ENCODE measurements at regions not wholly inside any gene's neighbourhood (a gene's known extent, or its start where the extent isn't known, plus 50 kb on each side); places are given as distances from the start of the nearest gene placed in this dataset.

- no peak overlapping the region for H3K27ac ChIP-seq
- intact Hi-C loops (cut with DNase I; ENCODE audit: low total_unique reads), result no loop called here
- WGBS, 5 donors, result 57 to 71% (median 61%) methylated on average over 4 of the region's 4 CpGs
- H3K27me3 ChIP-seq, result peaks cover 0 to 37% (median 8%) of the 10 kb centered on the region in 3 donors
- H3K36me3 ChIP-seq, result no peaks in the 10 kb centered on the region
- no peak overlapping the region for H3K4me3 ChIP-seq
- DNase-seq, result no peak
- H3K4me1 ChIP-seq, result no peaks in the 10 kb centered on the region
- TF ChIP-seq POLR2A (IDR thresholded peaks at IDR 0.05) (no peak), POLR2AphosphoS5 (IDR thresholded peaks at IDR 0.05) (no peak), EP300 (IDR thresholded peaks at IDR 0.05) (no peak)
- TF ChIP-seq, protein P1, sequence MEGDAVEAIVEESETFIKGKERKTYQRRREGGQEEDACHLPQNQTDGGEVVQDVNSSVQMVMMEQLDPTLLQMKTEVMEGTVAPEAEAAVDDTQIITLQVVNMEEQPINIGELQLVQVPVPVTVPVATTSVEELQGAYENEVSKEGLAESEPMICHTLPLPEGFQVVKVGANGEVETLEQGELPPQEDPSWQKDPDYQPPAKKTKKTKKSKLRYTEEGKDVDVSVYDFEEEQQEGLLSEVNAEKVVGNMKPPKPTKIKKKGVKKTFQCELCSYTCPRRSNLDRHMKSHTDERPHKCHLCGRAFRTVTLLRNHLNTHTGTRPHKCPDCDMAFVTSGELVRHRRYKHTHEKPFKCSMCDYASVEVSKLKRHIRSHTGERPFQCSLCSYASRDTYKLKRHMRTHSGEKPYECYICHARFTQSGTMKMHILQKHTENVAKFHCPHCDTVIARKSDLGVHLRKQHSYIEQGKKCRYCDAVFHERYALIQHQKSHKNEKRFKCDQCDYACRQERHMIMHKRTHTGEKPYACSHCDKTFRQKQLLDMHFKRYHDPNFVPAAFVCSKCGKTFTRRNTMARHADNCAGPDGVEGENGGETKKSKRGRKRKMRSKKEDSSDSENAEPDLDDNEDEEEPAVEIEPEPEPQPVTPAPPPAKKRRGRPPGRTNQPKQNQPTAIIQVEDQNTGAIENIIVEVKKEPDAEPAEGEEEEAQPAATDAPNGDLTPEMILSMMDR (IDR thresholded peaks at IDR 0.05), result no peak
- H3K9me3 ChIP-seq, result no peaks in the 10 kb centered on the region
Observed at GRCh38 chr15:77714023-77714422, 81.3 kb upstream of the LINGO1 start.

DNA sequence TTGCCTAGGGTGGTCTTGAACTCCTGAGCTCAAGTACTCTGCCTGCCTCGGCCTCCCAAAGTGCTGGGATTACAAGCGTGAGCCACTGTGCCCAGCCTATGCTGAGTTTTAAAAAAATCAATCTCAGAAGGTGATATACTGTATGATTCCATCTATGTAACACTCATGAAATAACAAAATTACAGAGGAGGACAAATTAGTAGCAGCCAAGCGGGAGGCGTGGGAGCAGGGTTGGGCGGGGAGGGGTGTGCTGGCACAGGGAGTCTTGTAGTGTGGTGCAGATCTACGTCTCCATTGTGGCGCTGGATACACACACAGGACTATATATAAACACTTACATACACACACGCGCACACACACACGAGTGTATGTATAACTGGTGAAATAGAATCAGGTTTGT, 80.6 kb upstream of the LINGO1 start:
- Histone ChIP-seq H3K27me3 (peaks cover 0 to 37% (median 8%) of the 10 kb centered on the region in 3 donors), H3K9me3 (no peaks in the 10 kb centered on the region), H3K27ac (no peak overlapping the region), H3K36me3 (no peaks in the 10 kb centered on the region), H3K4me1 (no peaks in the 10 kb centered on the region), H3K4me3 (no peak overlapping the region)
- intact Hi-C loops (cut with DNase I; ENCODE audit: low total_unique reads), result no loop called here
- TF ChIP-seq, protein P1 (IDR thresholded peaks at IDR 0.05), result no peak
- no peak for TF ChIP-seq EP300 (IDR thresholded peaks at IDR 0.05)
- no peak for TF ChIP-seq POLR2A (IDR thresholded peaks at IDR 0.05)
- TF ChIP-seq POLR2AphosphoS5 (IDR thresholded peaks at IDR 0.05), result no peak
- 80 to 86% (median 84%) methylated on average over 10 of the region's 10 CpGs for WGBS, 5 donors
- DNase-seq, result no peak

DNA sequence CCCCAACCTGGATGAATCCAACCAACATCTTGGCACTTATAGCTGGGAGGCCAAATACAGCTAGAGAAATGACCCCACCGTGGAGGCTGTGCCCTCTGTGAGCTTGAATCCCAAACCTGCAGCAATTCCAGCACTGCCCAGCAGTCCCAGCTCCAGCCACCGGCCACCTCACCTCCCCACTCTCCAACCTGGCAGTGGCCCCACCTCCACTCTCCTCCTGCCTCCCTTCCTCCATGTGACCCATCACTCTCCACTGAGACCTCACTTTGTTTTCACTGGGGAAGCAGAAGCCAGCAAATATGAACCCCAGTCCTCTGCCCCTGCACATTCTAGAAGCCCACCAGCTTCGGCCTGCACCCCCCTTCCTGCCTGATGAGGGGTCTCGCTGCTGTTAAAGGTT, 79.7 kb upstream of the LINGO1 start:
- intact Hi-C loops (cut with DNase I; ENCODE audit: low total_unique reads), result no loop called here
- Histone ChIP-seq H3K36me3 (no peaks in the 10 kb centered on the region), H3K4me3 (no peak overlapping the region), H3K9me3 (no peaks in the 10 kb centered on the region), H3K27ac (no peak overlapping the region), H3K4me1 (no peaks in the 10 kb centered on the region), H3K27me3 (peaks cover 0 to 40% (median 8%) of the 10 kb centered on the region in 3 donors)
- 31 to 51% (median 39%) methylated on average over 4 of the region's 4 CpGs for WGBS, 5 donors
- no peak for DNase-seq
- TF ChIP-seq, protein P1 (IDR thresholded peaks at IDR 0.05), result no peak

DNA sequence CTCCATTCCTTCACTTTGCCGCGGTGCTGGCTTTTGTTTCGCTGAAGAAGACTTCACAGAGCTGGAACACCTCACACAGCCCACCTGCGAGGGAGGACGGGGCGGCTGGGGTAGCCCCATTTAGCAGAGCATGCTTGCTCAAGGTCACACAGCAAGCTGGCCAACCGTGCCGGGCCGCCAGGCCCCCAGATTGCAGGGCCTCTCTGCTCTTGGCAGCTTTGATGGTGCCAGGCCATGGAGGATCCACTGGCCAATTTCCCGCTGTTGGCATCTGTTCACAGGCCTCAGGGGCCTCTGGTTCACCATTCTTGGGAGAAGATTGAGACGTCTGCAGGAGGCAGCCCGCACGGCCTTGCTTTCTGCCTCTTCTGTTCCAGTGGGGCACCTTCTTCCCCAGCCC, 77.9 kb upstream of the LINGO1 start:
- H3K4me1 ChIP-seq, result no peaks in the 10 kb centered on the region
- no peaks in the 10 kb centered on the region for H3K36me3 ChIP-seq
- H3K4me3 ChIP-seq, result no peak overlapping the region
- no peak for DNase-seq
- intact Hi-C loops (cut with DNase I; ENCODE audit: low total_unique reads), result no loop called here
- H3K9me3 ChIP-seq, result no peaks in the 10 kb centered on the region
- 81 to 87% (median 83%) methylated on average over 10 to 13 of the region's 13 CpGs for WGBS, 5 donors
- TF ChIP-seq, protein P1 (IDR thresholded peaks at IDR 0.05), result no peak
- TF ChIP-seq POLR2AphosphoS5 (IDR thresholded peaks at IDR 0.05) (no peak), POLR2A (IDR thresholded peaks at IDR 0.05) (no peak), EP300 (IDR thresholded peaks at IDR 0.05) (no peak)
- peaks cover 0 to 34% (median 0%) of the 10 kb centered on the region in 3 donors for H3K27me3 ChIP-seq
- no peak overlapping the region for H3K27ac ChIP-seq
